ENCODE measurements at regions not wholly inside any gene's neighbourhood (a gene's known extent, or its start where the extent isn't known, plus 50 kb on each side); places are given as distances from the start of the nearest gene placed in this dataset.

DNA sequence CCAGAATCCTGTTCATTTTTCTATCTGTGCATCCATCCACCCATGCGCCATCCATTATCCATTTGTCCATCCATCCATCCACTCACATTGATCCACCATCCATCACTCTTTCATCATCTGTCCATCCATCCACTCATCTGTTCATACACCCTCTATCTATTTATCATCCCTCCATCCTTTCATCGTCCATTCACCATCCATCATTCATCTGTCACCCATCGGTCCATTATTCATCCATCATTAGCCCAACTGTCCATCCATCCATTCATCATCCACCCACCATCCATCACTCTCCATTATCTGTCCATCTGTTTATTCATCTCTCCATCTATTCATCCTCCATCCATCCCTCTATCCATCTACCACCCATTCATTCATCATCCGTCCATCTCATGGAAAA is 125.7 kb upstream of the TMPRSS2 start:
- no peak overlapping the region for H3K4me3 ChIP-seq (ENCODE audit: low read depth in 2 of 2, low read length in 1 of 2)
- H3K9ac ChIP-seq: no peak overlapping the region
- H3K4me2 ChIP-seq: no peak overlapping the region
- no peaks in the 10 kb centered on the region for H3K9me2 ChIP-seq
- no peaks in the 10 kb centered on the region for H3K79me2 ChIP-seq (ENCODE audit: insufficient read depth)
- H3K4me1 ChIP-seq (ENCODE audit: control insufficient read depth in 1 of 2, insufficient read depth in 2 of 2, low read depth in 1 of 2, low read length in 1 of 2): peaks cover 0 to 18% of the 10 kb centered on the region in 2 experiments; a peak in 1 of 4 replicates
- 87% methylated on average over 4 of the region's 4 CpGs for WGBS (ENCODE audit: low lambda C conversion rate)
- H3F3A ChIP-seq (replicated peaks; ENCODE audit: insufficient read depth): peaks cover 21% of the 10 kb centered on the region
- H4K20me1 ChIP-seq (ENCODE audit: insufficient read depth): no peaks in the 10 kb centered on the region
- CTCF ChIA-PET: interaction anchor here (1.5 kb wide), 1 partner anchor 21 kb away, joined by 5 read pairs; no protein-coding TSS in a partner anchor
- no peak overlapping the region for H3K27ac ChIP-seq (ENCODE audit: low read depth in 2 of 2, low read length in 1 of 2)
- TF ChIP-seq RFX5 (IDR thresholded peaks at IDR 0.05; ENCODE audit: low read length) (no peak), GATA2 (CRISPR knock-in tag; IDR thresholded peaks at IDR 0.05) (no peak), TCF12 (IDR thresholded peaks at IDR 0.05) (no peak), TAF1 (IDR thresholded peaks at IDR 0.05; ENCODE audit: borderline replicate concordance, low read depth, low read length) (no peak), RCOR1 (IDR thresholded peaks at IDR 0.05; ENCODE audit: low read length) (no peak), ELF1 (IDR thresholded peaks at IDR 0.05) (no peak), NRF1 (IDR thresholded peaks at IDR 0.05; ENCODE audit: low read depth, low read length) (no peak)
- TF ChIP-seq, protein P1, sequence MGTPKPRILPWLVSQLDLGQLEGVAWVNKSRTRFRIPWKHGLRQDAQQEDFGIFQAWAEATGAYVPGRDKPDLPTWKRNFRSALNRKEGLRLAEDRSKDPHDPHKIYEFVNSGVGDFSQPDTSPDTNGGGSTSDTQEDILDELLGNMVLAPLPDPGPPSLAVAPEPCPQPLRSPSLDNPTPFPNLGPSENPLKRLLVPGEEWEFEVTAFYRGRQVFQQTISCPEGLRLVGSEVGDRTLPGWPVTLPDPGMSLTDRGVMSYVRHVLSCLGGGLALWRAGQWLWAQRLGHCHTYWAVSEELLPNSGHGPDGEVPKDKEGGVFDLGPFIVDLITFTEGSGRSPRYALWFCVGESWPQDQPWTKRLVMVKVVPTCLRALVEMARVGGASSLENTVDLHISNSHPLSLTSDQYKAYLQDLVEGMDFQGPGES (IDR thresholded peaks at IDR 0.05; ENCODE audit: low read depth, low read length): no peak
- TF ChIP-seq, protein P2, sequence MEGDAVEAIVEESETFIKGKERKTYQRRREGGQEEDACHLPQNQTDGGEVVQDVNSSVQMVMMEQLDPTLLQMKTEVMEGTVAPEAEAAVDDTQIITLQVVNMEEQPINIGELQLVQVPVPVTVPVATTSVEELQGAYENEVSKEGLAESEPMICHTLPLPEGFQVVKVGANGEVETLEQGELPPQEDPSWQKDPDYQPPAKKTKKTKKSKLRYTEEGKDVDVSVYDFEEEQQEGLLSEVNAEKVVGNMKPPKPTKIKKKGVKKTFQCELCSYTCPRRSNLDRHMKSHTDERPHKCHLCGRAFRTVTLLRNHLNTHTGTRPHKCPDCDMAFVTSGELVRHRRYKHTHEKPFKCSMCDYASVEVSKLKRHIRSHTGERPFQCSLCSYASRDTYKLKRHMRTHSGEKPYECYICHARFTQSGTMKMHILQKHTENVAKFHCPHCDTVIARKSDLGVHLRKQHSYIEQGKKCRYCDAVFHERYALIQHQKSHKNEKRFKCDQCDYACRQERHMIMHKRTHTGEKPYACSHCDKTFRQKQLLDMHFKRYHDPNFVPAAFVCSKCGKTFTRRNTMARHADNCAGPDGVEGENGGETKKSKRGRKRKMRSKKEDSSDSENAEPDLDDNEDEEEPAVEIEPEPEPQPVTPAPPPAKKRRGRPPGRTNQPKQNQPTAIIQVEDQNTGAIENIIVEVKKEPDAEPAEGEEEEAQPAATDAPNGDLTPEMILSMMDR (IDR thresholded peaks at IDR 0.05): no peak
- TF ChIP-seq, protein P3, sequence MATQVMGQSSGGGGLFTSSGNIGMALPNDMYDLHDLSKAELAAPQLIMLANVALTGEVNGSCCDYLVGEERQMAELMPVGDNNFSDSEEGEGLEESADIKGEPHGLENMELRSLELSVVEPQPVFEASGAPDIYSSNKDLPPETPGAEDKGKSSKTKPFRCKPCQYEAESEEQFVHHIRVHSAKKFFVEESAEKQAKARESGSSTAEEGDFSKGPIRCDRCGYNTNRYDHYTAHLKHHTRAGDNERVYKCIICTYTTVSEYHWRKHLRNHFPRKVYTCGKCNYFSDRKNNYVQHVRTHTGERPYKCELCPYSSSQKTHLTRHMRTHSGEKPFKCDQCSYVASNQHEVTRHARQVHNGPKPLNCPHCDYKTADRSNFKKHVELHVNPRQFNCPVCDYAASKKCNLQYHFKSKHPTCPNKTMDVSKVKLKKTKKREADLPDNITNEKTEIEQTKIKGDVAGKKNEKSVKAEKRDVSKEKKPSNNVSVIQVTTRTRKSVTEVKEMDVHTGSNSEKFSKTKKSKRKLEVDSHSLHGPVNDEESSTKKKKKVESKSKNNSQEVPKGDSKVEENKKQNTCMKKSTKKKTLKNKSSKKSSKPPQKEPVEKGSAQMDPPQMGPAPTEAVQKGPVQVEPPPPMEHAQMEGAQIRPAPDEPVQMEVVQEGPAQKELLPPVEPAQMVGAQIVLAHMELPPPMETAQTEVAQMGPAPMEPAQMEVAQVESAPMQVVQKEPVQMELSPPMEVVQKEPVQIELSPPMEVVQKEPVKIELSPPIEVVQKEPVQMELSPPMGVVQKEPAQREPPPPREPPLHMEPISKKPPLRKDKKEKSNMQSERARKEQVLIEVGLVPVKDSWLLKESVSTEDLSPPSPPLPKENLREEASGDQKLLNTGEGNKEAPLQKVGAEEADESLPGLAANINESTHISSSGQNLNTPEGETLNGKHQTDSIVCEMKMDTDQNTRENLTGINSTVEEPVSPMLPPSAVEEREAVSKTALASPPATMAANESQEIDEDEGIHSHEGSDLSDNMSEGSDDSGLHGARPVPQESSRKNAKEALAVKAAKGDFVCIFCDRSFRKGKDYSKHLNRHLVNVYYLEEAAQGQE (IDR thresholded peaks at IDR 0.05; ENCODE audit: low read depth, low read length): no peak
- no peaks in the 10 kb centered on the region for H3K9me3 ChIP-seq
- H3K36me3 ChIP-seq (replicated peaks in 1 of 2; ENCODE audit: control insufficient read depth in 1 of 2, insufficient read depth in 2 of 2, low read length in 1 of 2): no peaks in the 10 kb centered on the region
- POLR2A ChIA-PET: no interaction called here
- H3K27me3 ChIP-seq (ENCODE audit: insufficient read depth): no peaks in the 10 kb centered on the region
- H2AFZ ChIP-seq (ENCODE audit: low read depth): no peak overlapping the region
- DNase-seq: no peak

All from SK-N-SH (cell line).